T-cell (primary cell): ENCODE measurements at regions not wholly inside any gene's neighbourhood (a gene's known extent, or its start where the extent isn't known, plus 50 kb on each side); places are given as distances from the start of the nearest gene placed in this dataset.

Source experiments
- ATAC-seq, 4 experiments: fragments of 200-7000 bp in 3 of 4; fragments of 150-1000 bp in 1 of 4; cut with Tn5 transposase; replicated peaks in 1 of 4; 1 replicate in 3 of 4; 2 replicates in 1 of 4; pipeline ENCODE4 v1.10.0; 2021; ENCODE audit warnings: moderate library complexity in 3 of 4, mild to moderate bottlenecking in 2 of 4, moderate number of reproducible peaks in 1 of 4
- CTCF ChIA-PET, 2 donors: fragments of 300-600 bp; sonication (Branson Sonifier 250); formaldehyde crosslinking; loops; one replicate each; lab custom pipeline; 2022; ENCODE audit warnings: antibody characterized with exemption in 2 of 2; lab: Charles Lee
- POLR2A ChIA-PET, 2 donors: fragments of 300-600 bp; sonication (Branson Sonifier 250); formaldehyde crosslinking; loops; one replicate each; lab custom pipeline; 2022; ENCODE audit warnings: antibody characterized with exemption in 2 of 2; lab: Charles Lee
- DNase-seq, 35 experiments: peaks; one replicate each; pipeline versions ENCODE4 v3.0.0 to v3.0.0-alpha.2; 2013 to 2023
- H3K27ac ChIP-seq: one replicate; pipeline ENCODE4 v1.5.1; 2013; ENCODE audit warnings: low read length
- H3K27me3 ChIP-seq, 2 experiments: replicated peaks in 1 of 2; 1 replicate in 1 of 2; 2 replicates in 1 of 2; pipeline versions ENCODE4 v1.6.1 to v1.7.0; 2013; ENCODE audit warnings: low read length in 1 of 2, mixed read lengths in 1 of 2; ENCODE audit not compliant: control insufficient read depth in 2 of 2, insufficient read depth in 2 of 2; ENCODE audit errors: extremely low read depth in 1 of 2
- H3K36me3 ChIP-seq, 2 donors: 1 replicate in 1 of 2; 2 replicates in 1 of 2; pipeline versions ENCODE4 v1.6.1 to v1.7.0; 2013; ENCODE audit warnings: low read length in 1 of 2; ENCODE audit not compliant: control insufficient read depth in 2 of 2, insufficient read depth in 1 of 2; ENCODE audit errors: extremely low read depth in 1 of 2
- H3K4me1 ChIP-seq, 2 experiments: 1 replicate in 1 of 2; 2 replicates in 1 of 2; pipeline versions ENCODE4 v1.6.1 to v1.7.0; 2013; ENCODE audit warnings: low read length in 2 of 2, mixed read lengths in 1 of 2; ENCODE audit not compliant: insufficient read depth in 2 of 2, control insufficient read depth in 1 of 2; ENCODE audit errors: extremely low read depth in 1 of 2
- H3K4me3 ChIP-seq, 2 donors: 1 replicate in 1 of 2; 2 replicates in 1 of 2; pipeline versions ENCODE4 v1.5.1 to v1.7.0; 2013; ENCODE audit warnings: mild to moderate bottlenecking in 2 of 2, low read length in 1 of 2, moderate library complexity in 1 of 2; ENCODE audit not compliant: control insufficient read depth in 1 of 2; ENCODE audit errors: extremely low read depth in 1 of 2
- H3K9me3 ChIP-seq: 2 replicates; pipeline ENCODE4 v1.7.0; 2013
- H3K27ac Mint-ChIP-seq, 2 donors: one replicate each; pipeline ENCODE4 v1.8.0; 2020 to 2021; ENCODE audit warnings: mild to moderate bottlenecking in 2 of 2, mixed read lengths in 2 of 2
- H3K27me3 Mint-ChIP-seq, 2 donors: one replicate each; pipeline ENCODE4 v1.8.0; 2021 to 2022; ENCODE audit warnings: mixed read lengths in 2 of 2
- H3K36me3 Mint-ChIP-seq: one replicate; pipeline ENCODE4 v1.8.0; 2021; ENCODE audit warnings: mixed read lengths
- H3K4me1 Mint-ChIP-seq, 3 donors: one replicate each; pipeline ENCODE4 v1.8.0; 2020 to 2022; ENCODE audit warnings: mixed read lengths in 3 of 3, mild to moderate bottlenecking in 1 of 3
- H3K4me3 Mint-ChIP-seq, 3 donors: one replicate each; pipeline ENCODE4 v1.8.0; 2020 to 2022; ENCODE audit warnings: mild to moderate bottlenecking in 3 of 3, mixed read lengths in 3 of 3, moderate library complexity in 3 of 3
- H3K9me3 Mint-ChIP-seq, 3 donors: one replicate each; pipeline ENCODE4 v1.8.0; 2020 to 2022; ENCODE audit warnings: mixed read lengths in 3 of 3
- WGBS: methylation state at CpG from one replicate; pipeline ENCODE4 v1.1.5; 2013; ENCODE audit warnings: missing lambda C conversion rate; ENCODE audit not compliant: insufficient coverage; 5-methylcytosine and 5-hydroxymethylcytosine counted together

GRCh38 chr4:37051111-37051510, 193.4 kb upstream of the NWD2 start:
- ATAC-seq (no peak), DNase-seq (no peak)
- Histone ChIP-seq H3K36me3 (no peaks in the 10 kb centered on the region), H3K4me1 (no peaks in the 10 kb centered on the region), H3K4me3 (no peak overlapping the region), H3K27me3 (no peaks in the 10 kb centered on the region), H3K27ac (no peak overlapping the region), H3K9me3 (no peaks in the 10 kb centered on the region)
- Mint-ChIP-seq H3K36me3 (no peaks in the 10 kb centered on the region), H3K9me3 (peaks cover 0 to 10% (median 5%) of the 10 kb centered on the region in 3 donors), H3K27me3 (peaks cover 0 to 5% of the 10 kb centered on the region in 2 donors), H3K27ac (no peak overlapping the region), H3K4me3 (no peak overlapping the region), H3K4me1 (no peaks in the 10 kb centered on the region)
- ChIA-PET POLR2A (no interaction called here), CTCF (no interaction called here)
- WGBS = no CpG with 5 or more reads among the region's 1 CpG

GRCh38 chr4:37051866-37052265, 192.7 kb upstream of the NWD2 start:
- WGBS = no CpG with 5 or more reads among the region's 2 CpGs
- no peak overlapping the region for H3K27ac Mint-ChIP-seq
- H3K4me1 Mint-ChIP-seq = no peaks in the 10 kb centered on the region
- DNase-seq (no peak), ATAC-seq (no peak)
- no peak overlapping the region for H3K4me3 ChIP-seq
- no peak overlapping the region for H3K27ac ChIP-seq
- no peaks in the 10 kb centered on the region for H3K27me3 ChIP-seq
- CTCF ChIA-PET = no interaction called here
- H3K9me3 ChIP-seq = no peaks in the 10 kb centered on the region
- H3K4me1 ChIP-seq = no peaks in the 10 kb centered on the region
- H3K36me3 ChIP-seq = no peaks in the 10 kb centered on the region
- no peak overlapping the region for H3K4me3 Mint-ChIP-seq
- POLR2A ChIA-PET = no interaction called here
- H3K9me3 Mint-ChIP-seq = peaks cover 0 to 10% (median 5%) of the 10 kb centered on the region in 3 donors
- H3K36me3 Mint-ChIP-seq = no peaks in the 10 kb centered on the region
- peaks cover 0 to 5% of the 10 kb centered on the region in 2 donors for H3K27me3 Mint-ChIP-seq

- Histone ChIP-seq H3K27me3 (no peaks in the 10 kb centered on the region), H3K4me1 (no peaks in the 10 kb centered on the region), H3K4me3 (no peak overlapping the region), H3K9me3 (no peaks in the 10 kb centered on the region), H3K27ac (no peak overlapping the region), H3K36me3 (no peaks in the 10 kb centered on the region)
- H3K27me3 Mint-ChIP-seq = no peaks in the 10 kb centered on the region
- H3K4me3 Mint-ChIP-seq = no peak overlapping the region
- DNase-seq (no peak), ATAC-seq (no peak)
- POLR2A ChIA-PET = interaction anchor here in 1 of 2 donors (0.8 kb wide), 1 partner anchor 16 kb away, joined by 3 read pairs; no protein-coding TSS in a partner anchor
- H3K27ac Mint-ChIP-seq = no peak overlapping the region
- 35% methylated on average over 2 of the region's 4 CpGs for WGBS
- H3K4me1 Mint-ChIP-seq = no peaks in the 10 kb centered on the region
- CTCF ChIA-PET = no interaction called here
- no peaks in the 10 kb centered on the region for H3K36me3 Mint-ChIP-seq
- peaks cover 0 to 5% (median 0%) of the 10 kb centered on the region in 3 donors for H3K9me3 Mint-ChIP-seq
Measured at GRCh38 chr4:37054531-37055077, 189.9 kb upstream of the NWD2 start.

GRCh38 chr4:37058826-37059225, 185.7 kb upstream of the NWD2 start:
- H3K27ac ChIP-seq = no peak overlapping the region
- no peak for ATAC-seq
- CTCF ChIA-PET = no interaction called here
- no peaks in the 10 kb centered on the region for H3K4me1 ChIP-seq
- no peaks in the 10 kb centered on the region for H3K27me3 ChIP-seq
- H3K27me3 Mint-ChIP-seq = no peaks in the 10 kb centered on the region
- 49% methylated on average over 2 of the region's 4 CpGs for whole genome bisulfite sequencing
- POLR2A ChIA-PET = no interaction called here
- peaks cover 0 to 5% (median 0%) of the 10 kb centered on the region in 3 donors for H3K9me3 Mint-ChIP-seq
- no peak overlapping the region for H3K27ac Mint-ChIP-seq
- H3K36me3 ChIP-seq = no peaks in the 10 kb centered on the region
- no peak for DNase-seq
- H3K4me3 ChIP-seq = no peak overlapping the region
- H3K4me1 Mint-ChIP-seq = no peaks in the 10 kb centered on the region
- H3K9me3 ChIP-seq = no peaks in the 10 kb centered on the region
- H3K36me3 Mint-ChIP-seq = no peaks in the 10 kb centered on the region
- no peak overlapping the region for H3K4me3 Mint-ChIP-seq

GRCh38 chr4:37066159-37066558, 178.4 kb upstream of the NWD2 start:
- ChIA-PET POLR2A (no interaction called here), CTCF (no interaction called here)
- no peaks in the 10 kb centered on the region for H3K9me3 ChIP-seq
- Mint-ChIP-seq H3K4me1 (no peaks in the 10 kb centered on the region), H3K36me3 (no peaks in the 10 kb centered on the region), H3K4me3 (no peak overlapping the region), H3K27me3 (peaks cover 0 to 4% of the 10 kb centered on the region in 2 donors), H3K27ac (no peak overlapping the region), H3K9me3 (no peaks in the 10 kb centered on the region)
- no CpG with 5 or more reads among the region's 2 CpGs for WGBS
- H3K4me1 ChIP-seq = no peaks in the 10 kb centered on the region
- DNase-seq (no peak), ATAC-seq (no peak)
- H3K36me3 ChIP-seq = no peaks in the 10 kb centered on the region
- H3K27ac ChIP-seq = no peak overlapping the region
- H3K4me3 ChIP-seq = no peak overlapping the region
- no peaks in the 10 kb centered on the region for H3K27me3 ChIP-seq

GRCh38 chr4:37068580-37068979, 176.0 kb upstream of the NWD2 start:
- Histone ChIP-seq H3K9me3 (no peaks in the 10 kb centered on the region), H3K27me3 (no peaks in the 10 kb centered on the region), H3K36me3 (no peaks in the 10 kb centered on the region), H3K4me3 (no peak overlapping the region), H3K27ac (no peak overlapping the region), H3K4me1 (no peaks in the 10 kb centered on the region)
- no peaks in the 10 kb centered on the region for H3K36me3 Mint-ChIP-seq
- 52% methylated on average over 5 of the region's 5 CpGs for WGBS
- no peaks in the 10 kb centered on the region for H3K9me3 Mint-ChIP-seq
- DNase-seq (no peak), ATAC-seq (no peak)
- CTCF ChIA-PET = no interaction called here
- peaks cover 6 to 8% (median 8%) of the 10 kb centered on the region in 3 donors for H3K4me1 Mint-ChIP-seq
- POLR2A ChIA-PET = no interaction called here
- peaks cover 0 to 4% of the 10 kb centered on the region in 2 donors for H3K27me3 Mint-ChIP-seq
- no peak overlapping the region for H3K4me3 Mint-ChIP-seq
- no peak overlapping the region for H3K27ac Mint-ChIP-seq

- no peak overlapping the region for H3K4me3 ChIP-seq
- no peaks in the 10 kb centered on the region for H3K4me1 ChIP-seq
- H3K27ac ChIP-seq = no peak overlapping the region
- no peak overlapping the region for H3K27ac Mint-ChIP-seq
- H3K9me3 ChIP-seq = no peaks in the 10 kb centered on the region
- ChIA-PET CTCF (no interaction called here), POLR2A (no interaction called here)
- H3K4me1 Mint-ChIP-seq = peaks cover 6 to 8% (median 8%) of the 10 kb centered on the region in 3 donors
- 48% methylated on average over 5 of the region's 5 CpGs for WGBS
- H3K36me3 Mint-ChIP-seq = no peaks in the 10 kb centered on the region
- H3K27me3 ChIP-seq = no peaks in the 10 kb centered on the region
- H3K9me3 Mint-ChIP-seq = no peaks in the 10 kb centered on the region
- peaks cover 0 to 4% of the 10 kb centered on the region in 2 donors for H3K27me3 Mint-ChIP-seq
- no peak overlapping the region for H3K4me3 Mint-ChIP-seq
- no peak for DNase-seq
- ATAC-seq = no peak
- H3K36me3 ChIP-seq = no peaks in the 10 kb centered on the region
Measured at GRCh38 chr4:37070041-37070440, 174.5 kb upstream of the NWD2 start.
